Esophagus mucosa (tissue), 1 donor: ENCODE measurements at regions not wholly inside any gene's neighbourhood (a gene's known extent, or its start where the extent isn't known, plus 50 kb on each side); places are given as distances from the start of the nearest gene placed in this dataset.
A peak's percentile ranks its signal among the peaks of the same experiment; 100 is the strongest.

Source experiments
- ATAC-seq: fragments of 200-7000 bp; cut with Tn5 transposase; one replicate; pipeline ENCODE4 v1.9.1; 2020
- donor health status: DM: yes; HTN: yes; CAD: no.

GRCh38 chr12:66916189-66916588 is 237.3 kb upstream of the GRIP1 start:
- peak; percentile 50 for ATAC-seq

- ATAC-seq, result no peak
Measured at GRCh38 chr12:66919466-66919865, 240.6 kb upstream of the GRIP1 start.

- ATAC-seq, result no peak
Measured at GRCh38 chr12:66920205-66920604, 241.3 kb upstream of the GRIP1 start.

- ATAC-seq, result no peak
Measured at GRCh38 chr12:66921151-66921550, 242.3 kb upstream of the GRIP1 start.

GRCh38 chr12:66925083-66925482 is 246.2 kb upstream of the GRIP1 start:
- ATAC-seq, result no peak

GRCh38 chr12:66929121-66929520 is 250.2 kb upstream of the GRIP1 start:
- ATAC-seq, result no peak

GRCh38 chr12:66931091-66931490 is 252.2 kb upstream of the GRIP1 start:
- ATAC-seq, result no peak

- no peak for ATAC-seq
Measured at GRCh38 chr12:66932126-66932525, 253.2 kb upstream of the GRIP1 start.

- ATAC-seq, result no peak
Measured at GRCh38 chr12:66934302-66935062, 255.6 kb upstream of the GRIP1 start.

GRCh38 chr12:66941150-66941549 is 262.3 kb upstream of the GRIP1 start:
- ATAC-seq, result no peak

GRCh38 chr12:66942741-66943465 is 264.0 kb upstream of the GRIP1 start:
- no peak for ATAC-seq

GRCh38 chr12:66944365-66944764 is 265.5 kb upstream of the GRIP1 start:
- ATAC-seq, result no peak

- peak; percentile 94 for ATAC-seq
Measured at GRCh38 chr12:66945189-66945817, 266.4 kb upstream of the GRIP1 start.

- ATAC-seq, result no peak
Measured at GRCh38 chr12:66947119-66947518, 268.2 kb upstream of the GRIP1 start.

- ATAC-seq, result no peak
Measured at GRCh38 chr12:66952668-66953067, 273.8 kb upstream of the GRIP1 start.

- ATAC-seq, result peak; percentile 67
Measured at GRCh38 chr12:66956300-66956699, 277.4 kb upstream of the GRIP1 start.

GRCh38 chr12:66959276-66959675 is 280.4 kb upstream of the GRIP1 start:
- ATAC-seq, result no peak

GRCh38 chr12:66960006-66960405 is 281.1 kb upstream of the GRIP1 start:
- ATAC-seq, result no peak

GRCh38 chr12:66960704-66961690 is 282.1 kb upstream of the GRIP1 start:
- ATAC-seq, result peak; percentile 58

GRCh38 chr12:66962290-66962689 is 283.4 kb upstream of the GRIP1 start:
- no peak for ATAC-seq

- peak; percentile 27 for ATAC-seq
Measured at GRCh38 chr12:66963901-66964300, 285.0 kb upstream of the GRIP1 start.

- ATAC-seq, result no peak
Measured at GRCh38 chr12:66964629-66965028, 285.8 kb upstream of the GRIP1 start.
